ENCODE measurements at regions not wholly inside any gene's neighbourhood (a gene's known extent, or its start where the extent isn't known, plus 50 kb on each side); places are given as distances from the start of the nearest gene placed in this dataset.

DNA sequence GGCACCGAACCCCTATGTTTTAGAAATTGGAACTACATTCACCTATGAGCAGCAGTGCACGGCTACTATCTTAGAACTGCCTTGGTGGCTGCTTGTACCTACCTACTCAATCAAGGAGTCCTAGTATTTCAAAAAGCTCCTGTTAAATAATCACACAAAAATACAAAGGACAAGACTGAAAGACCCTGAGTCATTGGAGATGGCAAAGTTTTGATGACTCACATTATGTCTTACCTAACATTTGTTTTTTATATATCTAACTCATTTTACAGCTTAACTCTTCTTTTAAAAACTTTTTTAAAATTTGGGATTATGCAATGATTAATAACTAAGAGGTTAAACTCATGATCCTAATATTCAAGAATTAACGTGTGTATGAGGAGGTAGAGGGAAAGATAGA lies 1206.0 kb upstream of the TMPRSS15 start:
- TF ChIP-seq, protein P1, sequence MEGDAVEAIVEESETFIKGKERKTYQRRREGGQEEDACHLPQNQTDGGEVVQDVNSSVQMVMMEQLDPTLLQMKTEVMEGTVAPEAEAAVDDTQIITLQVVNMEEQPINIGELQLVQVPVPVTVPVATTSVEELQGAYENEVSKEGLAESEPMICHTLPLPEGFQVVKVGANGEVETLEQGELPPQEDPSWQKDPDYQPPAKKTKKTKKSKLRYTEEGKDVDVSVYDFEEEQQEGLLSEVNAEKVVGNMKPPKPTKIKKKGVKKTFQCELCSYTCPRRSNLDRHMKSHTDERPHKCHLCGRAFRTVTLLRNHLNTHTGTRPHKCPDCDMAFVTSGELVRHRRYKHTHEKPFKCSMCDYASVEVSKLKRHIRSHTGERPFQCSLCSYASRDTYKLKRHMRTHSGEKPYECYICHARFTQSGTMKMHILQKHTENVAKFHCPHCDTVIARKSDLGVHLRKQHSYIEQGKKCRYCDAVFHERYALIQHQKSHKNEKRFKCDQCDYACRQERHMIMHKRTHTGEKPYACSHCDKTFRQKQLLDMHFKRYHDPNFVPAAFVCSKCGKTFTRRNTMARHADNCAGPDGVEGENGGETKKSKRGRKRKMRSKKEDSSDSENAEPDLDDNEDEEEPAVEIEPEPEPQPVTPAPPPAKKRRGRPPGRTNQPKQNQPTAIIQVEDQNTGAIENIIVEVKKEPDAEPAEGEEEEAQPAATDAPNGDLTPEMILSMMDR (IDR thresholded peaks at IDR 0.05): no peak
- TF ChIP-seq POLR2A (IDR thresholded peaks at IDR 0.05) (no peak), EP300 (IDR thresholded peaks at IDR 0.05) (no peak)
